NOMO-1 treated with dmso at 0.1 percent for 144 hours (cell line): ENCODE measurements at regions not wholly inside any gene's neighbourhood (a gene's known extent, or its start where the extent isn't known, plus 50 kb on each side); places are given as distances from the start of the nearest gene placed in this dataset.

Experiments used
- DNase-seq: peaks from one replicate; lab custom pipeline; 2025; ENCODE audit not compliant: unreplicated experiment; lab: John Stamatoyannopoulos, UW

DNA sequence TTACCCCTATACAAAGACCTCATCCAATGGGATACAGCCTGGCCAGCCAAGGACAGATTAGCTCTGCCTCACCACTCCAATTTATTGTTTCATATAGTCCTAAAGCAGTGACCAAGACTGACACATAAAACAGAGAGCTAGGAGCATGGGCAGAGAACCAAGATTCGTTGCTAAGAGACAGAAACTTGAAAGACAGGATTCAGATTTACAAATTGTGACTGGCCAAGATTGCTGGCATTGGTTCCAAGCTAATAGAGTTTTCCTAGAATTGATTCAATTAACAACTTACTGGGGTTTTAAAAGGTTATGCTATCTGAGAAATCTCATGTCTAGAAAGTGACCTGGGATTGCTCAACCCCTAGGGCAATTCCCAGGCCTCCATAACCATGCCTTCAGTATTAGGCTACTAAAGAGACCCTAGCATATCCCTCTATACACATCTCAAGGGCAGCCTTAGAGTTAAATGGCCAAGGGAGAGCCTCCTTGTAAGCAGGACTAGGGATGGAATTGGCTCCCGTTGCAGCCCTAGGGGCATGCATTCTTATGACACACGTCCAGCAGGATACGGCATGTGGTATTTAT, 75.6 kb downstream of the ICOS start:
- no peak for DNase-seq

DNA sequence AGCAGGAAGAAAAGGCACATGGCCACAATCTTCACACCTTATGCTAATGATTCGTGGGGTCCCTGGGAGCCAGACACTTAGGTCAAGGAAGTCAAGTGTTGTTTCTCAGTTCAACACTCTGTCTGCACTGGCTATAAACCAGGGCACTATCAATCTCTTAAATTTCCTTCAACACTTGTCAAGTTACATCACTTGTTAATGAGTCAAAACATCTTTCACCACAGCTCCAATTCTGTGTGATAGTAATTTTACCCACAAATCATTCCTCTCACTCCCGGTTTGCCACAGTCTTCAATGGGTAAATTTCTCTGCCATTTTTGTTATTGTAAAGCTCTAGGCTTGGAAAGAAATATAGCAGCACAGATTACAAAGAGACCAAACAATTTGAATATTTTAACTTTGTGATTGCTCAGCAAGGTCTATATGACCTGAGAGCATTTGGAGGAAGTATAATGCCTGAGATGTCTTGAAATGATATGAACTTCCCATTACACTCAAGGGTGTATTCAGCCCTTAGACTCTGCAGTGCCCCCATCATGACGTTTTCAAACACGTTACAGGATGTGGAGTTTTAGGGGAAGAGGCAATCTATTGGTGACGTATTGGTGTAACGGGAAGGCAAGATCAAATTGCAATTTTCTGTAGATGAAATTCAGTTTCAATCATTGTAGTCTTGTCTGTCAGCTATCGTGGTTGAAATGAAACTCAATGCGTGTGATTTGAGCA, 78.7 kb downstream of the ICOS start:
- DNase-seq: no peak

DNA sequence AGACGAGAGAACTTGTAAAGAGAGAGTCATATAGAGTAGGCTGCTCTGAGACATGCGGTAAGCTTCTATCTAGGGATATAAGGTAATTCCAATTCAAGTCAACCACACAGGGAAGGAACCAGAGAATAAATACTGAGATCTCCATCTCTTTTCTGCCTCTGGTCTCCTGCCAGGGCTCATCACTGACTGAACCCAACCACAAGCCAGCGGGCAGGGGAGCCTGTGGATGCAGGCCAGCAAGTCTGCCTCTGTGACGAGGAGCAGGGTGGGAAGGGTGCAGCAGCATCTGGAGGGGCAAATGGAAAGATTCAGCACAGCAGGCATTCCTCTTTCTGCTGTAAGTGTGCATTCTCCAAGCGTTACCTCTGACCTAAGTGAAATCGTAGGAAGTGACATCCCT, 82.2 kb downstream of the ICOS start:
- no peak for DNase-seq

DNA sequence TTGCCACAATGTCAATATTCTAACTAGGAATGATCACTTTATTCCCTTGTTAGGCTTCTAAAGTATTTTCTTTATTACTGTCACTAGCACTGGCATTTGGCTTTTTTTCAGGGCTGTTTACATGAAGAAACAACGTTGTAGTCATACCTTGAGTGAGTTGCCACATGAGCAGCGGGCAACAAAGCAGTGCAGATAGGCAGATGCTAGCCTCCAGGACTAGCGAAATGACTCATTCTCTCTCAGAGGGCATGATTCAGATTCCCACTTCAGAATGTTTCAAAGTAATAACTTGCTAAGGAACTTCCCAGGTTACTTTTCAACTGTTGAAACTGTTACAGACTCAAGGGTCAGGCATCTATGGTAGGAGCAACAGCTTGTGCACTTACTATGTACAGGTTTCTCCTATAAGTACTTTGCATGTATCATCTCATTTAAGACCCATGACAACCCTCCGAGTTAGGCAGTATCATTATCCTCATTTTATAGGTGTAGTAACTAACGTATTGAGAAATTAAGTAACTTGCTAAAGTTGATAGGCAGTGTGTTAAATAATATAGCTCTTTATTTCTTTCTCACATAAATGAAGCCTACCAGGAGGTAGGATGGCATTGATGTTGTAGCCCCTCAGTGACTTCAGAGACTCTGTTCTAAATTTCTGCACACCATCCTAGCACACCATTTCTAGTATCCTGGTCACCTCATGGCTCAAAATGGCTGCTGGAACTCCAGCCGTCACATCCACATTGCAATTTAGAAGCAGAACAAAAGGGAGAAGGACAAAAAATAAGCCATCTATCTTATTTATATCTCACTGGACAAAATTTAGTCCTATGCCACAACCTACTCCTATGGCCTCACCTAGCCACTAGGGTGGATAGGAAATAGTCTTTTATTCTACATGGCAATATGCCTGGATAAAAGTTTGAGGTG, 83.3 kb downstream of the ICOS start:
- no peak for DNase-seq

DNA sequence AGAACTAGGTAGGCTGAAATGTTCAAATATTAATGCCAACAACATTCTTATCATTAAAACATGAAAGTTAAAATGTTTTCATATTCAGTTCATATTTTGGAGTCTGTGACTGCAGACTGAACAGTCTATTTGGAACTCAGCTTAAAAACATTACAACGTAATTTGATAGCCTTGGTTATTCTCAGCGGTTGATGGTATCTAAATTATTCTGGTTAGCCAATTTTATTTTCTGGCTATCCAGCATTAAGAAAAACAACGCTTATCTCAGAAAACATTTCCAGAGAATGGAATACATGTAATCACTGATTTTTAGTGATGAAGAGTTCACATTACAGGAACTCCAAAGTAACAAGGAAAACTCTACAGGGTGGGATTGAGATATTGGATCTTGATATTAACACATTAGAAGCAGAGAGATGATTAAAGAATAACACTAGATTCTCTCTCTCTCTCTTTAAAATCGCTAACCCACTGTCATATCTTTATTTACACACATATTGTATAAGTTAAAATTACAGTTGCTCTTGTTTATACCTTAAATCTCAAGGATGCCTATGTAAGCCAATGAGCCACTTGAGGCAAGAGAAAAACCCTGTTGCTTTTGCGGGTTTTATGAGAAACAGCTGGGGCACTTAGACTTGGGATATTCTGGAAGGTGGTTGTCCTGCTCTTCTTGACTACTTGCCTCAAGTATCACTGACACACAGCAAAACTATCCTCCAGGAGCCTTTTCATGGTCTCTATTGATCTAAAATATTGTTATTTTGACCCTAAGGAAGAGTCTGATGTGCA, 84.9 kb downstream of the ICOS start:
- no peak for DNase-seq

DNA sequence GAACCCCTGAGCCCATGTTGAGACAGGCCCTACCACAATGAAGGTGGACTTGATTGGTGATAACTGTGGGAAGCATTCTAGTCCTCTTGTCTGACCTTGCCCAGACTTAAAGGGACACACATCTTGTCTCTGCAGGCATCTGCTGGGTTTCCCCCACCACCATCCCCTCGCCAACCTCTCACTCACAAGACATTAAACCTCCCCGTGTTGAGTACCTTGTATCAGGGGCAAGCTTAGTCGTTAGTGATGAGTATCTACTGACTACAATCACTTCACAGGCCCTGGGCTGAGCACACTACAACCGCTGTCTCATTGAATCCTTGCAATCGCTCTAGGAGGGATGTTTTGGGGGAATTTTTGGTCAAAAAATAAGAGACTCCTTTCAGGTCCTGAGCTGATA, 86.0 kb downstream of the ICOS start:
- no peak for DNase-seq

DNA sequence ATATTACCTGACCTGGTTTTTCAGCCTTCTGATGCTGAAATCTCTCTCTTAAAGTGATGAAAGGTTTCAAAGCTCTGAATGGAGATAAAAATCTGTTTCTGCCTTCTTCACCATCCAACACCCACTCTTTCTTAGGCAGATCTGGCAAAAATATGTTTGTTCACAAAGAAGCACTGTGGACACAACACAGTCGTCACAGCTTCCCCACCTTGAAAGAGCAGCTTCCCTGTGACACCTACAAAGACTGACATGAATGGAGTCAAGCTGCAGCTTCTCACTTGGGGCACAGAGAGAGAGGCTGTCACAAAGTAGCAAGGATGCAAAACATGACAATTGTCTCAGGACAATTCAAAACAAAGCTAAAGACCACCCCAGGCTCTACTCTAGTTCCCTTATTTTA, 86.5 kb downstream of the ICOS start:
- no peak for DNase-seq

DNA sequence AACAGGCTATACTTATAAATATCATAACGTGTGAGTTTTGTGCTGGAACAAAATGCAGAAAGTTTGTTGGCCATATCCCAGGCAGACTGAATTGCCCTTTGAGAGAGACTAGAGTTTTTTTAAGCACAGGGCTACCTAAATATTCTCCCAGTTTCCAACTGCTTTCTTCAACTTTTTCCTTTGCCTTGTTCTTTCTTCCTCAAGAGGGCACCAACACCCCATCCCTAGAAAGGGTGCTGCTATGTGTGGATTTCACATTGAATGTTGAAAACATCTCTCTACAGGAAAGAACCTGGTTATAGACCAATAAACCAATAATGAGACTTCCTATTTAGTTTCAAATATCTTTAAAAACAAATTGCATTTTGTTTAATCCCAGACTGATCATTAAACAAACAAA, 87.9 kb downstream of the ICOS start:
- no peak for DNase-seq

DNA sequence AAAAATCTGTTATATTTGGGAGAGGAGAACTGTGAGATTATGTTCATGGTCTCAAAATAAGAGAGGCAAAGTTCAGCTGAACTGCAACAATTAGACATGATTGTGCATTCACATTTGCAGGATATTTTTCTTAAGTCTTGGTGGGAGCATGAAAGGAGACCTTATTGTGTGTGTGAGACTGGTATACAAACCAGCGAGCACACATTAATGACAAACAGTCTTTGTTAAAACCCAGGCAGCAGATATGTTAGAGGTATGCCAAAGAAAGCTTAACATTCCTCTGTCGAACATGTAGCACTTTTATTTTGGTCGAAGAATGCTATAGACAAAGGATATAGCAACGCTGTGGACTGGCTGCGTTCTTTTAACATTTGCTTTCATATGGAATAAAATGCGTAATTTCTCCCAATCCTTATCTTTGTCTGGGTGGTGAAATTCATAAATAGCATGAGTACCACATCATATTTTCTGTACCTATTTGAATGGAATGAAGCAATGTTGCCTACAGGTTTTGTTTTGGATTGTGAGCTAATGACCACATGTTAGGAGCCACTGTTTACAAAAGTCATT, 88.4 kb downstream of the ICOS start:
- no peak for DNase-seq

DNA sequence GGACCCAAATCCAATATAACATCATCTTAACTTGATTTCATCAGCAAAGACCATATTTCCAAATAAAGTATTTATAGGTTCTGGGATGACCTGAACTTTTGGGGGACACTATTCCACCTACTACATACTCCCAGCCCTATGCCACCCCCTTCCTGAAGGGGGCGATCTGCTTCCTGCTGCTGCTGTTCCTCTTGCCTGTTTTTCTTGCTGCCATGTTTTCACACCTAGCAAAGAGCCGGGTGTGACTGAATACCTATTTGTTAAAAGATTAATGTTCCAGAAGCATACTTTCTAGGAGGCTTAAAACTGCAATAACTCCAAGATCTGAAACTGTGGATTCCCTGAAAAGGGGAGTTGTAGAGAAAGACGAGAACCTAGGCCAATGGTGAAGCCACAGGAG, 89.7 kb downstream of the ICOS start:
- DNase-seq: no peak

DNA sequence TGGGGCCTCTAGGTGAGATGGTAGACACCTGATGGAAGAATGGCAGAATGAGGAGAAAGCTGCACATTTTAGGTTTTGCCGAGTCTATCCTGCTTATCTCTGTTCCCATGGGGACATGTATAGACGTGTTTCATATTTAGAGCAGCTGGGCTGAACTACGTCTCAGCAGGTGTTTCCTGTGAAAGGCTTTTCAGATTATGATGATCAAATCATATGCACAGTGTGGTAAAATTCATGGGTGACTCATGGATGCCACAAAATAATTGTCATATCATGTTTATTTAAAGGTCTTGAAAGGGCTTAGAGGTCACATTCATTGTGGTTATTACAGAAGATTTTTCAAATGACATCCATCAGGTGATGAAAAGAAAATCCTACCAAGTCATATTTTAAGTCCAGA, 90.5 kb downstream of the ICOS start:
- no peak for DNase-seq

DNA sequence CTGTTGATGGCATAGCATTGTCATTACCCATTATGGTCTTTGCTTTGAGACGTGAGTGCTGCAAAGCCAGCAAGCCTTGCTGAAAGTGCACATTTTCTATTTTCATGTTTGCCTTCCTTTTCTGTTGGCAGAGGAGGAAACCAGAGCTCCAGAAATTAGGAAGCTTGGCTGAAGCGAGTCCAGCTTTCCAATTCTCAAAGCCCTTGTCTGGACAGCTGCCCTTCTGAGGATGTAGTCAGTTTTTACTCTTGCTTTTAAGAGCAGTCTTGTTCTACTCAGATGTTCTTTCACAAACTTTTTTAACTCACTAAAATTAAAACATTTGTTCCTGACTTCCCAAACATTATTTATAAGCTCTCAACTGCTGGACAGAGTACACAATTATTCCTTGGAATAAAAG, 93.8 kb downstream of the ICOS start:
- no peak for DNase-seq

DNA sequence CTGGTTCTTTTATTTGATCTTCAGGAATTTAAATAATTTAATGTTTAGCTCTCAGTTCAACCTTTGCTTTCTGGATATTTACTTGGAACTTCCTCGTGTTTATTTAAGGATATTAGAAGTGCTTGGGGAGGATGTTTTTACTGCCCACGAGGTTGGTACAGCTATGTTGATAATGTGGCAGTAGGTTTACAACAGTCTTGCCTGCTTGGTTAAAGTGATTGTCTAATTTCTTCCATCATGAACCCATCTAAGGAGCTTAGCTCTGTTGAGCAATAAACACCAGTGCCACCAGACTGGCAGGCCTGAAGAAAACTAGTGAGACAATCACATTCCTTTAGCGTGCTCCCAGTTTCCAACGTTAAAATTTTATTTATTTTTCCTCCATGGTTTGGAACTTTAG, 94.5 kb downstream of the ICOS start:
- no peak for DNase-seq

DNA sequence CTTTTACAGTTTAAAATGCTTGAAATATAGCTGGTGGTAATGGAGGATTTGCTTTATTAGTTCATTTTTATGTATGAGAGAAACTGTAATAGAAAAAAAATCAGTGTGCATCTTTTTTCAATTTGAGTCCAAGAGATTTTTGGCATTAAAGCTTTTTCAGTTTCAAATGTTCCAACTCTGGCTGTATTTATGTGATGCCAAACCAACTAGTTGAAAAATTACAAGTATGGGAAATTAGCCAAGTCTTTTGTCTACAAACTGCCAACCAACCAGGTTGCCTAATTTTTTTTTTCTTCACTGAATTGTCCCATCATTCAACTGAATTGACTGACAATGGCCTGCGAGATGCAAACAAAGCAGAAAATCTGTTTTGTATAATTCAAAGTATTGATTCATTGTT, 95.7 kb downstream of the ICOS start:
- DNase-seq: no peak

DNA sequence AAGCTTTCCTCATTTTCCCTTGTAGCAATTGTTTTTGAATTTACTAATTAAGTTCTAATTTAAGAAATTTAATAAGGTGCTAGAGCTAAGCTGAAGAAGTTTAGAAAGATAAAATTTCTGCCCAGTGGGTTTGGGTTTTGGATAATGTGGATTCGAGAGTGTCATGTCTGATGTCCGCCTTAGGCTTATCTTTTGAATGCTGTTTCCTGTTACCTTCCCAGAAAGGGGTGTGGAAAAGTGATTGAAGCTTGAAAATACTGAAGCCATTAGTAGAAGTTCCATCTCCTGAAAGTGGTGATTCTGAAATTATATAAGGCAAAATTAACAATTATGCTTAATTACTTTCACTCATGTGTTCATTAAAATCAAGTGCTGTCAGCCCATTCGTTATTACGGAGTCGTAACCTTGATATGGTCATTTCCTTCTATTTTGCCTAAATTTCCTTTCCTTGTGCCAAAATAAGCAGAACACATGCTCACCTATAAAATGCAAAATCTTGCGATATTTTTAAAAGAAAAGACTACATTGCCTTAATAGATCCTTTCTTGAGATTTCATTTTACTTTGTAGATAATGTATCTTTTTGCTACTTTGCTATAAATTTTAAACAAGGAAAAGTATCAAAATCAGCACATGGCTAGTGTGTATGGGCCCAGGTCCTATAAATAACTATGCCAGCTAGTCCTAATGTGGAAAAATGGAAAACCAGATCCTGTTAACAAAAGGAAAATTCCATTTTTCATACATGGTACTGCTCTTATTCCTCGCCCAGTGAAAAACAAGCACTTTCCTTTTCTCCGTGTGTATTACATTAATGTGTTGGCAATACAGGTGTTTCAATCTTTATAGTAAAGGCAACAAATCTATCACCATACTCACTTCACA, 97.3 kb downstream of the ICOS start:
- no peak for DNase-seq

DNA sequence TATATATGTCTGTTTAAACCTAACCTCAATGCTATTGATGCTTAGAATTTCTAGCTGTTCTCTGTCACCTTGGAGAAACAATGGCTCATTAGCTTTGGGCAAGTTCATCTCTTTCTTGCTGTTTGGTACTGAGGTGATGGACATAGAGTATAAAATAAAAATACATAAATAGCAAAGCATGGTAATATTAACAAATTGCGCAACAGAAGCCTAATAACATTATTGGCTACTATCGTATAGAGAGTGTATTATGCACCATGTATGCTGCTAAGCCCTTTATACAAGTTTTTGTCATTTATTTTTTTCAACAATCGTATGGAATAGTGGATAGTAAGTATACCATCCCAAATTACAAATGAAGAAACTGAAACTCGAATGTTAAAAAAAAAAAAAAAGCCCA, 100.1 kb downstream of the ICOS start:
- no peak for DNase-seq

DNA sequence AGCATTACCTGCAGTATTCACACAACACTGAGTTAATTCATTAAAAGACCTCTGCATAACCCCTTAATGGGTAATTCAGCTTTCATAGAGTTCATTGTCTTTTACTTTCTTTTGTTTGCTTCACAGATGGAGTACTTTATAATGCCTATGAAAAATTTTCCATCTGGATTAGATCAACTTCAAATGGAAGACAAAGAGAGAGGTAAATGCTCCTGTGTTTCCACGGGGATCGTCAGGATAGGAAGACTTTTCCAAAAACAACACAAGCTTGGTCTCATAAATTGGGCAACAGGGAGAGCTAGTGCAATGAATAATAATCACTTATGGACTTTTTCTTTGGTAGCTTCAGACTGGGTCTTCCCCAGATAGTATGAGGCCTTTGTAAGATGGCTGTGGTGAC, 100.7 kb downstream of the ICOS start:
- DNase-seq: no peak

DNA sequence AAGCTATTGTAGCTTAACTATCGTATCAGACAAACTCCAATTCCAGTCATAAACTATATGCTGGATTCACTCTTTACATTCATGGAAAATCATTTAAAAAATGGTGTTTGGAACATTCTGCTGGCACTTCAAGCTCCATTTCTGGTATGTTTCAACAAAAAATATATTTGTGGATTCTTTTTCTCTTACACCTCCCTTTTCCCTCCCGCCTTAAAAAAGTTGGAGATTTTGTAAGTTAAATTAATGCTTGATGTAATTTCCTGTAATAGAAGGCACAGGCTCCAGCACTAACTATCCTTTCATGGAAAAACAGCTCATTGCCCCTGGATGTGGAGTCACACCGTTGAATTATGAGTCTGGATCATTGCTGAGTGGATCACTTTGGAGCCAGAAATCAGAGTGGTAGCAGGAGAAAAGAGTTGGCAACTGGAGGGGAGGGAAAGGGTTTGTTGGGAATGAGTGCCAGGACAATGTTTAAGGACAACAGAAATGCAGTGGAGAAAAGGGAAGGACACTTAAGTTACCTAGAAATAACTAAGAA, 102.8 kb downstream of the ICOS start:
- no peak for DNase-seq

DNA sequence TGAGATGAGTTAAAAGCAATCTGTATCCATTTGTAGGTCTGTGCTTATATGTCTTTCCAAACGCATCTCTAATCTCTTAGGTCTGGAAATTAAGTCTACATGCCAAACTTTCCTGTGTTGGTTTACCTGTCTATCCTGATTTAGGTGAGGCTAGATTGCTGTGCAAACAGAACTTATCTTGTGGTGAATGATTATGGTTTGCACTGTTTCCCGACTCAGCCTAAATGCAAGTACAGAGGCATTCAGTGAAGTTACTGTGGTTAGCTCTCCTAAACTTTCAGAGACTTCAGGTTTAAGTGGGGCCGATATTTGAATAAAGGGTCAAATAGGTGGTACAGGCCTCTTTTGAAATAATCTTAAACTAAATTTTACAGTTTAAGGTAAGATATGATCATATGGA, 103.5 kb downstream of the ICOS start:
- no peak for DNase-seq

DNA sequence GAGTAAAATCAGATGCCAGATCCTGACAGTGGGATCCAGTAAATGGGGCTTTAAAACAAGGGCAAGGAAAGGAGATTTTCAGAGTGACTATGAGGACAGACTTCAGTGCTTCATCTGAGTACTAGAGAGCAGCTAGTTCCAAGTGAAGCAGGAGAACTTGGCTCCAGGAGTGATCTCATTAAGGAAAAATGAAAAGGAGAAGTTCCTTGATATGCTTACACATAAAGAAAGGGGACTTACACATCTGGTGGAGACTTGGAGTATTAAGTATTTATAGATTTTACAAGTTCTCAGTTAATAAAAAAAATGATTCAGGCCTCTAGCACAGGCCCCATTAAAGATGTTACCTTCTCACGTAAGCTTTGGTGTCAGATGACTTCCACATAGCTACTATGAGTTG, 105.8 kb downstream of the ICOS start:
- no peak for DNase-seq
